Activated CD4-positive, alpha-beta T cell treated with anti-CD3 and anti-CD28 coated beads for 36 hours (primary cell): ENCODE measurements at regions not wholly inside any gene's neighbourhood (a gene's known extent, or its start where the extent isn't known, plus 50 kb on each side); places are given as distances from the start of the nearest gene placed in this dataset.
"Not testable (repeated sequence)": the region's sequence is repeated elsewhere in the genome, so short reads cannot be mapped to it uniquely, and the experiment has no call there.

Experiments used
- ATAC-seq: fragments of 200-7000 bp; cut with Tn5 transposase; one replicate; pipeline ENCODE4 v1.10.0; 2021; ENCODE audit warnings: mild to moderate bottlenecking, moderate library complexity
- CTCF ChIA-PET: fragments of 350-600 bp; sonication (Branson Sonifier 250); formaldehyde crosslinking; loops from one replicate; lab custom pipeline; 2021; ENCODE audit warnings: antibody characterized with exemption; lab: Charles Lee
- POLR2A ChIA-PET: fragments of 350-600 bp; sonication (Branson Sonifier 250); formaldehyde crosslinking; loops from one replicate; lab custom pipeline; 2021; ENCODE audit warnings: antibody characterized with exemption, inconsistent platforms; lab: Charles Lee
- DNase-seq: peaks from one replicate; pipeline ENCODE4 v3.0.0-alpha.2; 2020
- H3K27ac Mint-ChIP-seq: one replicate; pipeline ENCODE4 v1.8.0; 2021; ENCODE audit warnings: mixed read lengths
- H3K27me3 Mint-ChIP-seq: one replicate; pipeline ENCODE4 v1.8.0; 2021; ENCODE audit warnings: mixed read lengths
- H3K36me3 Mint-ChIP-seq: one replicate; pipeline ENCODE4 v1.8.0; 2021; ENCODE audit warnings: low read depth, mixed read lengths
- H3K4me1 Mint-ChIP-seq: one replicate; pipeline ENCODE4 v1.8.0; 2021; ENCODE audit warnings: mixed read lengths
- H3K4me3 Mint-ChIP-seq: one replicate; pipeline ENCODE4 v1.8.0; 2021; ENCODE audit warnings: mild to moderate bottlenecking, moderate library complexity, mixed read lengths
- H3K9me3 Mint-ChIP-seq: one replicate; pipeline ENCODE4 v1.8.0; 2021; ENCODE audit warnings: low read depth, mixed read lengths
- intact Hi-C, 2 experiments: fragments of 100-400 bp; cut with DNase I in 1 of 2; cut with micrococcal nuclease in 1 of 2; formaldehyde crosslinking; loops; one replicate each; pipeline versions ENCODE4 v1.14.2 to v1.15.1; 2022 to 2024; cut with DNase I, micrococcal nuclease

- Mint-ChIP-seq H3K36me3 (no peaks in the 10 kb centered on the region), H3K9me3 (peaks cover 13% of the 10 kb centered on the region), H3K4me3 (no peak overlapping the region), H3K4me1 (no peaks in the 10 kb centered on the region), H3K27me3 (no peaks in the 10 kb centered on the region), H3K27ac (no peak overlapping the region)
- DNase-seq (no peak), ATAC-seq (no peak)
- POLR2A ChIA-PET: no interaction called here
- intact Hi-C loops: no loop called here
- CTCF ChIA-PET: no interaction called here
These were observed 189.2 kb downstream of the TOX3 start for GRCh38 chr16:52357711-52358110.

GRCh38 chr16:52353249-52353648 is 193.7 kb downstream of the TOX3 start:
- H3K27me3 Mint-ChIP-seq: no peaks in the 10 kb centered on the region
- intact Hi-C loops: no loop called here
- no peak overlapping the region for H3K27ac Mint-ChIP-seq
- no peak overlapping the region for H3K4me3 Mint-ChIP-seq
- DNase-seq (no peak), ATAC-seq (no peak)
- ChIA-PET POLR2A (no interaction called here), CTCF (no interaction called here)
- H3K9me3 Mint-ChIP-seq: peaks cover 12% of the 10 kb centered on the region
- H3K36me3 Mint-ChIP-seq: no peaks in the 10 kb centered on the region
- H3K4me1 Mint-ChIP-seq: no peaks in the 10 kb centered on the region

- Mint-ChIP-seq H3K4me3 (no peak overlapping the region), H3K27ac (no peak overlapping the region), H3K4me1 (no peaks in the 10 kb centered on the region), H3K36me3 (no peaks in the 10 kb centered on the region), H3K27me3 (no peaks in the 10 kb centered on the region), H3K9me3 (peaks cover 10% of the 10 kb centered on the region)
- no peak for ATAC-seq
- ChIA-PET CTCF (no interaction called here), POLR2A (no interaction called here)
- intact Hi-C loops: no loop called here
- DNase-seq: no peak
These were observed 195.5 kb downstream of the TOX3 start for GRCh38 chr16:52351451-52351850.

DNA sequence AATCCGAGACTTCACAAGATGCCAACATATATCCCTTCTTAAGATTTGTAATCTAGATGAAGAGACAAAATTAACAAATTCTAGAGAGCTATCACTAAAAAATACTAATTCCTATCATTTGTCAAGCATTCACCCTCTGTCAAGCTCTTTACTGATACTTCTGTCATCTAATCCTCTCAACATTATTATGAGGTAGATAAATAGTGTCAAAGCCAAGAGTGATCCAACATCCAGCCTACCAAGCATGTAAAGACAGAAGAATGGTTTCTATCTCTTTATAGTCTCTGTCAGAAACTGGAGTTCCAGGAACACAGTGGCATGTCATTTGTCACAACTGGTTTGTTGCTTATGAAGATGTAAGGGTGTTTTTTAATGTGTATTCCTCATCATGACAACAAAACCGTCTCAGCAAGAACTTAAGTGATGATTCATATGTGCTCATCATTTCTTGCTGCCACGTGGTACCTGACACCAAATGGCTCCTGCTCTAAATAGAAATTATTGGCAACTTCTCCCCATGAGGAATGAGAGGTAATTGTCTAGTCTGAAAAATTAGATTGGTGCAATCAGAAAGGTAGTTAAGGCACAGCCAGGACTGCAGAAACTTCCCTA is 196.8 kb downstream of the TOX3 start:
- Mint-ChIP-seq H3K4me1 (no peaks in the 10 kb centered on the region), H3K27me3 (no peaks in the 10 kb centered on the region), H3K4me3 (no peak overlapping the region), H3K36me3 (no peaks in the 10 kb centered on the region), H3K9me3 (peaks cover 10% of the 10 kb centered on the region), H3K27ac (no peak overlapping the region)
- POLR2A ChIA-PET: no interaction called here
- ATAC-seq (no peak), DNase-seq (no peak)
- intact Hi-C loops: no loop called here
- CTCF ChIA-PET: no interaction called here

DNA sequence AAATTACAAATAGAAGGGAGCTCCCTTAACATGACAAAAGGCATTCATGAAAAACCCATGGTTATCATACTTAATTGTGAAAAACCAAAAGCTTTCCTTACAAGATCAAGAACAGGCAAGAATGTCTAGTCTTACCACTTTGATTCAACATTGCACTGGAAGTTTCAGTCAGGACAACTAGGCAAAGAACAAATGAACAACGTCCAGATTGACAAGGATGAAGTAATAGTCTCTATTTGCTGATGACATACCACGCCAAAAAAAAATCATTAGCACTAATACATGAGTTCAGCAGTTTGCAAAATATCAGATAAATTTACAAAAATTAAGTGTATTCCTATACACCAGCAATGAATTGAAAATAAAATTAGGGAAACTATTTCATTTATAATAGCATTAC is 200.2 kb downstream of the TOX3 start:
- no peak for ATAC-seq
- DNase-seq: no peak
- no peaks in the 10 kb centered on the region for H3K36me3 Mint-ChIP-seq
- H3K9me3 Mint-ChIP-seq: peaks cover 1% of the 10 kb centered on the region
- no peaks in the 10 kb centered on the region for H3K4me1 Mint-ChIP-seq
- intact Hi-C loops: no loop called here
- H3K27me3 Mint-ChIP-seq: no peaks in the 10 kb centered on the region
- H3K4me3 Mint-ChIP-seq: no peak overlapping the region
- CTCF ChIA-PET: no interaction called here
- POLR2A ChIA-PET: no interaction called here
- H3K27ac Mint-ChIP-seq: no peak overlapping the region

DNA sequence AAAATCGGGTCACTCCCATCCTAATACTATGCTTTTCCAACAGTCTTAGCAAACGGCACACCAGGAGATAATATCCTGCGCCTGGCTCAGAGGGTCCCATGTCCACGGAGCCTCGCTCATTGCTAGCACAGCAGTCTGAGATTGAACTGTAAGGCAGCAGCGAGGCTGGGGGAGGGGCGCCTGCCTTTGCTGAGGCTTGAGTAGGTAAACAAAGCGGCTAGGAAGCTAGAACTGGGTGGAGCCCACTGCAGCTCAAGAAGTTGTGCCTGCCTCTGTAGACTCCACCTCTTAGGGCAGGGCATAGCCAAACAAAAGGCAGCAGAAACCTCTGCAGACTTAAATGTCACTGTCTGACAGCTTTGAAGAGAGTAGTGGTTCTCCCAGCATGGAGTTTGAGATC is 213.3 kb downstream of the TOX3 start:
- intact Hi-C loops, H3K4me3 Mint-ChIP-seq, H3K27me3 Mint-ChIP-seq, H3K4me1 Mint-ChIP-seq, H3K36me3 Mint-ChIP-seq, H3K27ac Mint-ChIP-seq, CTCF ChIA-PET, DNase-seq, ATAC-seq, POLR2A ChIA-PET: not testable (repeated sequence)
- H3K9me3 Mint-ChIP-seq: peaks cover 14% of the 10 kb centered on the region

GRCh38 chr16:52320930-52321439 is 226.0 kb downstream of the TOX3 start:
- no peaks in the 10 kb centered on the region for H3K27me3 Mint-ChIP-seq
- intact Hi-C loops: no loop called here
- H3K4me3 Mint-ChIP-seq: no peak overlapping the region
- POLR2A ChIA-PET: no interaction called here
- no peak for ATAC-seq
- H3K27ac Mint-ChIP-seq: no peak overlapping the region
- CTCF ChIA-PET: no interaction called here
- no peaks in the 10 kb centered on the region for H3K36me3 Mint-ChIP-seq
- peaks cover 13% of the 10 kb centered on the region for H3K9me3 Mint-ChIP-seq
- no peaks in the 10 kb centered on the region for H3K4me1 Mint-ChIP-seq
- DNase-seq: no peak

- DNase-seq: no peak
- intact Hi-C loops: no loop called here
- Mint-ChIP-seq H3K9me3 (peaks cover 13% of the 10 kb centered on the region), H3K4me3 (no peak overlapping the region), H3K27ac (no peak overlapping the region), H3K4me1 (no peaks in the 10 kb centered on the region), H3K27me3 (no peaks in the 10 kb centered on the region), H3K36me3 (no peaks in the 10 kb centered on the region)
- ChIA-PET POLR2A (no interaction called here), CTCF (no interaction called here)
- no peak for ATAC-seq
These were observed 228.5 kb downstream of the TOX3 start for GRCh38 chr16:52318302-52319009.

DNA sequence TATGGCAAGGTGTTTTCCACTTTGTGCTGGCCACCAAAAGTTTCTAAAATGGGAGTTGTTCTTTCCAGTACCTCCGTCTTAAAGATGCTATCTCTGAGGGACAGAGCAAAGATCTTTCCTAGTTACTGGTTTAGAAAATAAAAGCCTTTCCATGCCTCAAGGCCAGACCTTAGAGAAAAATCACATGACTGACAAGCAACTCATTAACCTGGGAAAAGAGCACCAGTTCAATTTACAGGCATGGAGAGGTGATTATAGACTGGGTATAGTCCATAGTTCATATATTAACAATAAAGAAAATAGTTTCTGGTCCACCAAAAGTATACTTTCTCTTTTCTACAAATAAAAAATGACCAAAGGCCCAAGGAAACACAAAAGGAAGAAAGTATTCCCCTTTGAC is 230.7 kb downstream of the TOX3 start:
- Mint-ChIP-seq H3K4me1 (no peaks in the 10 kb centered on the region), H3K36me3 (no peaks in the 10 kb centered on the region), H3K27me3 (no peaks in the 10 kb centered on the region), H3K9me3 (peaks cover 9% of the 10 kb centered on the region), H3K4me3 (no peak overlapping the region), H3K27ac (no peak overlapping the region)
- ChIA-PET POLR2A (no interaction called here), CTCF (no interaction called here)
- no peak for ATAC-seq
- DNase-seq: no peak
- intact Hi-C loops: no loop called here

DNA sequence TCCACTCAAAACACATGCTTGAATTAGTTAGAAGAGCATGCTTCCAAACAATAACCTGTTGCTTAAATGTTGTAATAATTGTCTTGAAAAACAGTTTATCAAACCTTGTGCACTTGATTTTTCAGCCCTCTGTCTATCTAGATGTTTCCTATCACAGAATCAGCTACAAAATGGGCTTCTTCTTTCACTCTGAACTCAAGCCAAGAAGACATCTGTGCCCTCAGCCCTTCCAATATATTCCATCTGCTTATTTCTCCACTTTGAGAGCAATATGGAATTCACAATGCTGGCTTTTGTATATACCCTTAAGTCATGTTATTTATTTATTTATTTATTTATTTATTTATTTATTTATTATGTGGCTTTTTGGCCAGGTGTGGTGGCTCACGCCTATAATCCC is 234.2 kb downstream of the TOX3 start:
- ChIA-PET POLR2A (no interaction called here), CTCF (no interaction called here)
- Mint-ChIP-seq H3K36me3 (no peaks in the 10 kb centered on the region), H3K4me1 (no peaks in the 10 kb centered on the region), H3K27ac (no peak overlapping the region), H3K4me3 (no peak overlapping the region), H3K9me3 (peaks cover 2% of the 10 kb centered on the region), H3K27me3 (no peaks in the 10 kb centered on the region)
- no peak for ATAC-seq
- no peak for DNase-seq
- intact Hi-C loops: no loop called here

DNA sequence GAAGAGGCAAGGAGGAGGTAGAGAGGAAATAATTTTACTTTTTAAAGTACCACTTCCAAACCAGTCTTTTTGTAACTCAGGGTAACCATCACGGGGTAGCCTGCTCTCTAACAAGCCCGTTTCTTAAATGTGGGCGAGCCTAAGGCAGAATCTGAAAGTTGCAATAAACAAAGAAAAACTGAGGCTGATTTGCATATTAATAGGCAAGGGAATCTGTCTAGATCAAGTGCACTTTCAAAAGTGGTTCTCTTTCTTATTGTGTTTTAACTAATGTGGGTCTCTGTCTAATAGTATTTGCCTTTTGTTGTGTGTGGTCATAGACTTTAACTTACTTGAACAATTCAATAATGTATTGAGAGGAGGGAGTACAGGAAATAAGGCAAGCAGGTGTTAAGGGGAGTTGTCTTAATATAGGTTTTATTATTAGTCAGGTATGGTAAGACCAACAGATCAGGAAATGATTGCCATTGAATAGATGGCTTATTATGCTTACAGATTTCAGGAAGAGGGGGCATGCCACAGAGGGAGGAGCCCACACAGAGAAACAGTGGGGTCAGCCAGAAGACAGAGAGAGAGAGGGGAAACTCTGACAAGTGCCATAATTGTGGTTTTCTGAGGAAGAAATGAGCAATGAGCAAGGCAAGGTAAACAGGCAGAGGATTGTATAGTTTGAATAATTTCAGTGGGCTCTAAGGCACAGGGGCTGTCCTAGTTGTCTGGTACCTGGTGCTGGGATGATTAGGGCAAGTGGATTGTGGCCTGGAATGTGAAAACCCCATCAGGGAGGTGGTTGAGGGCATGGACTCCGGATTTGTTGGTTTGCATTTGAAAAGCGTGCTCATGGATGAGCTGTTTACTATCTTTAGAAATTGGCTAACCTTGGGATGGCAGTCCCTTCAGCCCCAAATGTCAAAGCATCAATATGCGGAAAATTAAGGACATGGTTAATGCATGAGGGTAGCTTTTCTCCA is 237.2 kb downstream of the TOX3 start:
- POLR2A ChIA-PET: no interaction called here
- Mint-ChIP-seq H3K4me1 (no peaks in the 10 kb centered on the region), H3K27ac (no peak overlapping the region), H3K27me3 (no peaks in the 10 kb centered on the region), H3K4me3 (no peak overlapping the region), H3K9me3 (peaks cover 2% of the 10 kb centered on the region), H3K36me3 (no peaks in the 10 kb centered on the region)
- DNase-seq (no peak), ATAC-seq (no peak)
- intact Hi-C loops: no loop called here
- CTCF ChIA-PET: interaction anchor here (1.0 kb wide), 1 partner anchor 118 kb away, joined by 3 read pairs; no protein-coding TSS in a partner anchor
